H9 (cell line): ENCODE measurements at regions not wholly inside any gene's neighbourhood (a gene's known extent, or its start where the extent isn't known, plus 50 kb on each side); places are given as distances from the start of the nearest gene placed in this dataset.

ENCODE experiments used
- DNase-seq: peaks from one replicate; pipeline ENCODE4 v3.0.0-alpha.2; 2017
- H2AFZ ChIP-seq: one replicate; pipeline ENCODE4 v1.6.1; 2013; ENCODE audit warnings: mild to moderate bottlenecking, low read length, control low read depth, moderate library complexity
- H2AK5ac ChIP-seq: 2 replicates; pipeline ENCODE4 v1.6.1; 2013; ENCODE audit warnings: low read length, control low read depth, mixed read lengths; ENCODE audit not compliant: insufficient read length
- H2BK120ac ChIP-seq: one replicate; pipeline ENCODE4 v1.6.1; 2013; ENCODE audit warnings: low read depth, mild to moderate bottlenecking, low read length, control low read depth, inconsistent platforms; ENCODE audit not compliant: poor library complexity, severe bottlenecking
- H2BK12ac ChIP-seq: 2 replicates; pipeline ENCODE4 v1.6.1; 2013; ENCODE audit warnings: low read length, control low read depth, mixed read lengths, low read depth; ENCODE audit not compliant: insufficient read length
- H2BK15ac ChIP-seq: 2 replicates; pipeline ENCODE4 v1.6.1; 2013; ENCODE audit warnings: low read depth, low read length, control low read depth
- H2BK20ac ChIP-seq: one replicate; pipeline ENCODE4 v1.6.1; 2013; ENCODE audit warnings: low read depth, mild to moderate bottlenecking, low read length, control low read depth, inconsistent platforms; ENCODE audit not compliant: poor library complexity, severe bottlenecking
- H2BK5ac ChIP-seq: 2 replicates; pipeline ENCODE4 v1.6.1; 2013; ENCODE audit warnings: low read length, control low read depth, mixed read lengths; ENCODE audit not compliant: insufficient read length
- H3K14ac ChIP-seq: 2 replicates; pipeline ENCODE4 v1.6.1; 2013; ENCODE audit warnings: low read length, control low read depth; ENCODE audit not compliant: insufficient read depth
- H3K18ac ChIP-seq: 2 replicates; pipeline ENCODE4 v1.6.1; 2013; ENCODE audit warnings: low read depth, mild to moderate bottlenecking, mixed read lengths, low read length, control low read depth; ENCODE audit not compliant: insufficient read length
- H3K23ac ChIP-seq: 2 replicates; pipeline ENCODE4 v1.6.1; 2013; ENCODE audit warnings: low read length, control low read depth, mixed read lengths, low read depth; ENCODE audit not compliant: insufficient read length
- H3K23me2 ChIP-seq: 2 replicates; pipeline ENCODE4 v1.6.1; 2013; ENCODE audit warnings: low read depth, mild to moderate bottlenecking, mixed read lengths, low read length, control low read depth; ENCODE audit not compliant: insufficient read length, poor library complexity, severe bottlenecking
- H3K27ac ChIP-seq: 2 replicates; pipeline ENCODE4 v1.5.1; 2013; ENCODE audit warnings: low read length, control low read depth, mixed read lengths, low read depth; ENCODE audit not compliant: insufficient read length
- H3K27me3 ChIP-seq: 2 replicates; pipeline ENCODE4 v1.6.1; 2013; ENCODE audit warnings: low read length, control low read depth, inconsistent platforms; ENCODE audit not compliant: insufficient read depth
- H3K4ac ChIP-seq: 2 replicates; pipeline ENCODE4 v1.6.1; 2013; ENCODE audit warnings: low read depth, mild to moderate bottlenecking, control low read depth, inconsistent platforms, low read length, moderate library complexity
- H3K4me1 ChIP-seq: 2 replicates; pipeline ENCODE4 v1.6.1; 2013; ENCODE audit warnings: low read length, control low read depth, inconsistent platforms; ENCODE audit not compliant: insufficient read depth
- H3K4me2 ChIP-seq: 2 replicates; pipeline ENCODE4 v1.6.1; 2013; ENCODE audit warnings: low read length, control low read depth, mixed read lengths; ENCODE audit not compliant: insufficient read length, insufficient read depth
- H3K56ac ChIP-seq: 2 replicates; pipeline ENCODE4 v1.6.1; 2013; ENCODE audit warnings: low read depth, mild to moderate bottlenecking, mixed read lengths, low read length, control low read depth; ENCODE audit not compliant: insufficient read length
- H3K79me1 ChIP-seq: 2 replicates; pipeline ENCODE4 v1.6.1; 2013; ENCODE audit warnings: low read depth, mild to moderate bottlenecking, moderate library complexity, low read length, control low read depth, inconsistent platforms; ENCODE audit not compliant: insufficient read depth, poor library complexity, severe bottlenecking
- H3K79me2 ChIP-seq: 2 replicates; pipeline ENCODE4 v1.6.1; 2013; ENCODE audit warnings: low read length, control low read depth, inconsistent platforms; ENCODE audit not compliant: insufficient read depth
- H3K9ac ChIP-seq: 2 replicates; pipeline ENCODE4 v1.6.1; 2013; ENCODE audit warnings: low read length, control low read depth, mixed read lengths; ENCODE audit not compliant: insufficient read length; ENCODE audit errors: extremely low read depth
- H3K9me3 ChIP-seq: one replicate; pipeline ENCODE4 v1.6.1; 2013; ENCODE audit warnings: low read depth, low read length, inconsistent platforms; ENCODE audit not compliant: control insufficient read depth
- H3T11ph ChIP-seq: one replicate; pipeline ENCODE4 v1.6.1; 2013; ENCODE audit warnings: mild to moderate bottlenecking, low read length, control low read depth, inconsistent platforms
- H4K20me1 ChIP-seq: one replicate; pipeline ENCODE4 v1.6.1; 2013; ENCODE audit not compliant: control insufficient read depth, insufficient read length, insufficient read depth
- H4K5ac ChIP-seq: 2 replicates; pipeline ENCODE4 v1.6.1; 2013; ENCODE audit warnings: low read depth, mild to moderate bottlenecking, mixed read lengths, low read length, control low read depth; ENCODE audit not compliant: insufficient read length
- H4K8ac ChIP-seq: replicated peaks from 2 replicates; pipeline ENCODE4 v1.6.1; 2013; ENCODE audit warnings: low read length, control low read depth, mixed read lengths, low read depth; ENCODE audit not compliant: insufficient read length
- H4K91ac ChIP-seq: 2 replicates; pipeline ENCODE4 v1.6.1; 2013; ENCODE audit warnings: low read depth, mild to moderate bottlenecking, moderate library complexity, mixed read lengths, low read length, control low read depth; ENCODE audit not compliant: insufficient read length
- H3K27ac Mint-ChIP-seq, 3 experiments: 2 replicates in 2 of 3; 3 replicates in 1 of 3; pipeline ENCODE4 v1.8.0; 2020 to 2021; ENCODE audit warnings: mixed read lengths in 3 of 3, mild to moderate bottlenecking in 1 of 3, moderate library complexity in 1 of 3
- H3K27me3 Mint-ChIP-seq: 2 replicates; pipeline ENCODE4 v1.8.0; 2021; ENCODE audit warnings: low read depth, mild to moderate bottlenecking, moderate library complexity, mixed read lengths
- H3K36me3 Mint-ChIP-seq, 3 experiments: 2 replicates in 2 of 3; 3 replicates in 1 of 3; pipeline ENCODE4 v1.8.0; 2020 to 2021; ENCODE audit warnings: low read depth in 3 of 3, mixed read lengths in 3 of 3; ENCODE audit not compliant: insufficient read depth in 1 of 3
- H3K4me1 Mint-ChIP-seq, 2 experiments: 2 replicates each; pipeline ENCODE4 v1.8.0; 2020; ENCODE audit warnings: mixed read lengths in 2 of 2
- H3K4me3 Mint-ChIP-seq, 2 experiments: 2 replicates in 1 of 2; 3 replicates in 1 of 2; pipeline ENCODE4 v1.8.0; 2020 to 2021; ENCODE audit warnings: mild to moderate bottlenecking in 2 of 2, mixed read lengths in 2 of 2, moderate library complexity in 1 of 2
- H3K9me3 Mint-ChIP-seq, 2 experiments: 2 replicates in 1 of 2; 3 replicates in 1 of 2; pipeline ENCODE4 v1.8.0; 2020; ENCODE audit warnings: mild to moderate bottlenecking in 2 of 2, mixed read lengths in 2 of 2, moderate library complexity in 1 of 2
- WGBS: extraction: QIAGEN DNeasy Blood & Tissue Kit; methylation state at CpG from one replicate; pipeline ENCODE4 v1.1.7; 2013; ENCODE audit warnings: missing lambda C conversion rate, low lambda C conversion rate, mixed read lengths; ENCODE audit not compliant: insufficient read length; ENCODE audit errors: extremely low coverage; 5-methylcytosine and 5-hydroxymethylcytosine counted together
- TF ChIP-seq, protein P1 (sequence below): fragments of 200-600 bp; sonication (generic); conservative IDR thresholded peaks from 3 replicates; pipeline ENCODE4 v1.8.0; 2021; ENCODE audit warnings: antibody characterized with exemption, mild to moderate bottlenecking

DNA sequence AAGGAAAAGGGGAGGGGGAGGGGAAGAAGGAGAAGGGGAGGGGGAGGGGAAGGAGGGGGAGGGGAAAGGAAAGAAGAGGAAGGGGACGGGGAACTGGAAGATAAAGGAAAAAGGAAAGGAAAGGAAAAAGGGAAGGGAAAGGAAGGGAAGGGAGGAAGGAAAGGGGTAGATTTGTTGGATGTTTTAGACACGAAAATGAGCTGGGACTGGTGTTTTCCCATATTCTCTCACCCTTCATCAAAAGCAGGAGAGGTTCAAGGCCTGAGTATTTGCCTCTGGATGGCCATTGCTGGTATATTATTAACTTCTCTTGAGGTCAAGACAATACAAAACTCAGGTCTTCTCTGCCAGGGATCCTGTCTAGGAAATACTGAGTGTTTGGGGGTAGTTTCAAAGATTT is 652.7 kb downstream of the ANKRD7 start:
- Histone ChIP-seq H3K23me2 (no peaks in the 10 kb centered on the region), H3K27me3 (no peaks in the 10 kb centered on the region), H3K56ac (no peak overlapping the region), H4K20me1 (no peaks in the 10 kb centered on the region), H3K9me3 (no peaks in the 10 kb centered on the region), H4K91ac (no peak overlapping the region), H3K4me2 (no peak overlapping the region), H2AFZ (no peak overlapping the region), H3T11ph (no peak overlapping the region), H2BK5ac (no peak overlapping the region), H4K8ac (no peak overlapping the region), H2BK120ac (no peak overlapping the region), H2BK15ac (no peak overlapping the region), H2BK20ac (no peak overlapping the region), H2AK5ac (no peak overlapping the region), H4K5ac (no peak overlapping the region), H3K4ac (no peak overlapping the region), H3K79me1 (no peaks in the 10 kb centered on the region), H3K27ac (no peak overlapping the region), H3K18ac (no peak overlapping the region), H3K14ac (no peak overlapping the region), H3K4me1 (no peaks in the 10 kb centered on the region), H3K23ac (no peak overlapping the region), H3K79me2 (no peaks in the 10 kb centered on the region), H3K9ac (no peak overlapping the region), H2BK12ac (no peak overlapping the region)
- peaks cover 12 to 13% of the 10 kb centered on the region in 2 experiments for H3K4me1 Mint-ChIP-seq
- H3K27me3 Mint-ChIP-seq, result no peaks in the 10 kb centered on the region
- WGBS, result 100% methylated on average over 1 of the region's 2 CpGs
- TF ChIP-seq, protein P1, sequence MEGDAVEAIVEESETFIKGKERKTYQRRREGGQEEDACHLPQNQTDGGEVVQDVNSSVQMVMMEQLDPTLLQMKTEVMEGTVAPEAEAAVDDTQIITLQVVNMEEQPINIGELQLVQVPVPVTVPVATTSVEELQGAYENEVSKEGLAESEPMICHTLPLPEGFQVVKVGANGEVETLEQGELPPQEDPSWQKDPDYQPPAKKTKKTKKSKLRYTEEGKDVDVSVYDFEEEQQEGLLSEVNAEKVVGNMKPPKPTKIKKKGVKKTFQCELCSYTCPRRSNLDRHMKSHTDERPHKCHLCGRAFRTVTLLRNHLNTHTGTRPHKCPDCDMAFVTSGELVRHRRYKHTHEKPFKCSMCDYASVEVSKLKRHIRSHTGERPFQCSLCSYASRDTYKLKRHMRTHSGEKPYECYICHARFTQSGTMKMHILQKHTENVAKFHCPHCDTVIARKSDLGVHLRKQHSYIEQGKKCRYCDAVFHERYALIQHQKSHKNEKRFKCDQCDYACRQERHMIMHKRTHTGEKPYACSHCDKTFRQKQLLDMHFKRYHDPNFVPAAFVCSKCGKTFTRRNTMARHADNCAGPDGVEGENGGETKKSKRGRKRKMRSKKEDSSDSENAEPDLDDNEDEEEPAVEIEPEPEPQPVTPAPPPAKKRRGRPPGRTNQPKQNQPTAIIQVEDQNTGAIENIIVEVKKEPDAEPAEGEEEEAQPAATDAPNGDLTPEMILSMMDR, result no peak
- H3K27ac Mint-ChIP-seq, result no peak overlapping the region
- H3K9me3 Mint-ChIP-seq, result no peaks in the 10 kb centered on the region
- H3K36me3 Mint-ChIP-seq, result no peaks in the 10 kb centered on the region
- DNase-seq, result no peak
- no peak overlapping the region for H3K4me3 Mint-ChIP-seq
